GM12892 (cell line): ENCODE measurements at regions not wholly inside any gene's neighbourhood (a gene's known extent, or its start where the extent isn't known, plus 50 kb on each side); places are given as distances from the start of the nearest gene placed in this dataset.

Source experiments
- DNase-seq: peaks from one replicate; pipeline ENCODE4 v3.0.0; 2011; ENCODE audit not compliant: insufficient read length
- FAIRE-seq: peaks from 2 replicates; lab custom pipeline; 2011; peaks lifted over from hg19 to GRCh38; lab: Jason Lieb, UNC
- POLR2A ChIP-seq: IDR thresholded peaks from 2 replicates; pipeline ENCODE4 v1.6.1; 2011; ENCODE audit warnings: low read depth, low read length, control low read depth
- POLR2AphosphoS5 ChIP-seq: IDR thresholded peaks from 2 replicates; pipeline ENCODE4 v1.6.1; 2011; ENCODE audit warnings: low read depth, low read length, control low read depth
- TAF1 ChIP-seq: IDR thresholded peaks from 2 replicates; pipeline ENCODE4 v1.6.1; 2011; ENCODE audit warnings: low read depth, mild to moderate bottlenecking, control low read depth, low read length, borderline replicate concordance

DNA sequence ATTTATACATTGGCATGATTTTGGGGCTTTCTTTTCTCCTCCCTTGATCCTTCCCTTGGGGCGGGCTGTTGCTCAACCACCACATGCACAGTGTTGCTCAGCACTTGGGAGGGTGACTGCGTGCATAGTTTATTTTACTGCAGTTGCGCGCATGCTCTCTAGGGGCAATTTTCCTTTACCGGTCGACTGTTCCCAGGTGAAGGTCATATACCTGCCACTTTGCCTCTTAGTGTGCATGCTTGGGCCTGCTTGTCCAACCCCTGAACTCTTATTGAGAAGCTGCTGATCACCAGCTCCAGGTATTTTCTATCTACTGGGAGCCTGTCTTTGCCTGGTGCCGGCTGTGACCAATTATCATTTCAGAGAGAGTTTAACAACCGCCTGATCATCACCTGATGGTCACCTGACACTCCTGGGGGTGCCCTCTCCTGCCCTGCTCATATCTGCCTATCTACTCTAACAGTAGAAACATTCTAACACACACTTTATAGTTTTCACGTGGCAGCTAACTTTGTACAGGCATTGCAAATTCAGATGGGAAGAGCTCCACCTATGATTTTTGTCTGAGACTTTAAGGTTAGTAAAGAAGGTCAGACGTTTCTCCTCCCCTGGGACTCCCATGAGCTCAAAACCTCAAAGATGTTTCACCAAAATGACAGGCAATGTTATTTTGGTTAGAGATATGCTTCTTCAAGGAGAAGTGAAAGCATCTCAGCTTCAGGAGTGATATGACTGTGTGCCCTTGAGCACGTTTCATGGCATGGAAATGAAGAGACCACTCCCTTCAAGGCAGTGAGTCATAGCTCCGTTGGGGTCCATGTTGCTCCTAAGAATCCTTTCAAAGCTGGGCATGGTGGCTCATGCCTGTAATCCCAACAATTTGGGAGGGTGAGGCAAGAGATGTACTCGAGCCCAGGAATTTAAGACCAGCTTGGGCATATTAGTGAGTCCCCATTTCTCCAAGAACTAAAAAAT, 227.5 kb upstream of the MYLIP start:
- FAIRE-seq (peak; percentile 94), DNase-seq (peak; percentile 31)
- TF ChIP-seq POLR2A (no peak), POLR2AphosphoS5 (no peak; the same call in 1 of the 2 replicates), TAF1 (no peak; the same call in 1 of the 2 replicates)

DNA sequence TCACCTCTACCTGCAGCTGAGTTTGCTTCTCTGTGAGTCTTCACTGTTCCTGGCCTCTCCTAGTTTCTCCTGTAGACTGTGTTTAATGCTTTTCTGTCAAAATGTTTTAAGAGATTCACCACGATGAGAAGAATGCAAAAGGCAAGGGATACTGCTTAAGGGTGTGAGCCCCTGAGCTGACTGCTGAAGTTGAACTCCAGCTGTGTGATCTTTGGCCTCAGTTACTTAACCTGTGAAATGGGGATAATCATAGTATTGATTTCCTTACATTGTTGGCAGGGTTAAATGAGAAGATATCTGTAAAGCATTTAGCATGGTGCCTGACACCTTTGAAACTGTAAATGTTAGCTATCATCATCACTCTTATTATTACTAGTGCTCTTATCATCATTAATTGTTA, 230.2 kb upstream of the MYLIP start:
- FAIRE-seq, result no peak

DNA sequence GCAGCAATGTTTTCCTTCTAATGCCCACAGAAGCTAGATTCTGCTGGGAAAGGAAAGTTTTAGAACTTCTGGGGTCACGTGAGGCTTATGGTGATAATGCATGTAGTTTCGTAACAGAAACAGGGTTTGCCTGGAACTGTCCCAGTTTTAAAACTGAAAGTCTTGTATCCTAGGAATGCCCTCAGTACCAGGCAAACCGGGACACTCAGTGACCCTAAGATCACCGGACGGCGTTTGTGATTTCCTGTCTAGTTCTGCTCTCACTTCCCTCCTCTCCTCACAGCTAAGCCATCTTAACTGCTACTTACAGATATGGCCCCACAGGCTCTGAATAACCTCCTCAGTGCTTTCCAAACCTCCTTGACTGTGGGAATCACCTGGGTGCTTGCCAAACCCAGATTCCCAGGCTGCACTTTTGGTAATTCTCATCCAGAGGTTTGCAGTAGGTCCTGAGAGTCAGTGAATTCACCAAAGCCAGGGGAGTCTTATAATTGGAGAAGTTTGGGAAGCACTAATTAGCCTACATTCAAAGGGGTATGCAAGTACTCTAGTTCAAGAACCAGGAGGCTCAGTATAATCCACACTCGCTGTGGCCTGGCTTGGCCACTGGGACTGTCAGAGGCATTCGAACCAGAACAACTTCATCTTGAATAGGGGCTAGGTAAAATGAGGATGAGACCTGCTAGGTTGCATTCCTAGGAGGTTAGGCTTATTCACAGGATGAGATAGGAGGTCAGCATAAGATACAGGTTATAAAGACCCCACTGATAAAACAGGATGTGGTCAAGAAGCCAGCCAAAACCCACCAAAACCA, 231.6 kb upstream of the MYLIP start:
- FAIRE-seq, result peak; percentile 50
- TF ChIP-seq TAF1 (no peak), POLR2AphosphoS5 (no peak), POLR2A (no peak)
- DNase-seq, result no peak

More for the DNA sequence above, 230.2 kb upstream of the MYLIP start:
- no peak for DNase-seq
- TF ChIP-seq POLR2A (no peak), POLR2AphosphoS5 (no peak), TAF1 (no peak)

DNA sequence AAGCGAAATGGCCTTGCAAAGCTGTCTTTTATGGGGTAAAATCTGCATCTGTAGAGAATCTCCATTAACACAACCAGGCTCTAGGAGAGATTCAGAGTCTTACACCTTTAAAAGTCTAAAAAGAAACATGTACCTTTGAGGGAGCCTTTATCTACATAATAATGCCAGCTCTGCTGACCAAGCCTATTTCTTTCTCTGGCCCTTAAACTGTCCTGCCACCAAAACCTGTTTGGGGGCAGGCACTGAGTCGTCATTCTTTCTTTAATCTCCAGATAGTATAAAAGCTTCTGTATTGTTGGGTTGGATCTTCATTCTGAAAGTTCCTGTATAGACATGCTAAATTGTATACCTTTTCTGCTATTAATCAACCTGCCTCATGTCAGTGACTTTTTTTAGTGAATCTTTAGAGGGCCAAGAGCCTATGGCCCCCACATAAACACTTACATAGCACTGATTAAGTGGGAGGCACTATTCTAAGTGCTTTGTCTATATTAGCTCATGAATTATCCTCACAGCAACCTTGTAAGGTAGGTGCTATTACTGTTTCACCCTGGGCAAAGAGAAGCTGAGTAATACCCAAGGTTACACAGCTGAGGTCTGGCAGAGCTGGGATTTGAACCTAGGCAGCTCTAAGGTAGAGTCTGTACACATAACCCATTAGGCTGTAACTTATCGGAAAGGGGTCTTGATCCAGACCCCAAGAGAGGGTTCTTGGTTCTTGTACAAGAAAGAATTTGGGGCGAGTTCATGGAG, 232.3 kb upstream of the DTNBP1 start:
- TF ChIP-seq POLR2A (no peak), POLR2AphosphoS5 (no peak), TAF1 (no peak)
- DNase-seq (no peak), FAIRE-seq (no peak)

DNA sequence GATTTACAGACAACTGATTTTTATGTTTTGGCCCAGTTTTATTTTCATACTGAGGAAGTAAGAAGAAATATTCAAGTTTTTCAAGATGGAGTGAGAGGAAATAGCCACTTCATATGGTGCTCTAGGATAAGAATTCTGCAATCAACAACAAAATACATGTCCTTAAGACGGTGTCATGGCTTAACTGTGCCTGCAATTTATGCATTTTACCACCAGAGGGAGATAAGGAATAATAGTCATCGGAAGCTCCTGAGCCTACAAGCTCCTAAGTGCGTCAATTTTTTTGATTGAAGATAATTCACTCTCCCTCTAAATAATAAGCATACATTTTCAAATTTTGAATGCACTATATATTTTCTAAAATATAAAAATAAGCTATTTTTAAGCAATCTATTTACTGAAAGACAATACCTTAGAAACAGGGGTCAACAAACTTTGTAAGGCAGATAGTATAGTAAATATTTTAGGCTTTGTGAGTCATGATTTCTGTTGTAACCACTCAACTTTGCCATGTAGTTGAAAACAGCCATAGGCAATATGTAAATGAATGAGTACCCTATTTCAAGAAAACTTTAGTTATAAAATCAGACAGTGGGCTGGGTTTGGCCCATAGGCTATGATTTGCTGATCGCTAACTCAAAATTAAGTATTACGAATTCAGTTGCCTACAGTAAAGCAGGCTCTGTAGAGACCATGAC, 230.9 kb upstream of the DTNBP1 start:
- FAIRE-seq, result no peak
- TF ChIP-seq POLR2AphosphoS5 (no peak), TAF1 (no peak), POLR2A (no peak)
- no peak for DNase-seq

DNA sequence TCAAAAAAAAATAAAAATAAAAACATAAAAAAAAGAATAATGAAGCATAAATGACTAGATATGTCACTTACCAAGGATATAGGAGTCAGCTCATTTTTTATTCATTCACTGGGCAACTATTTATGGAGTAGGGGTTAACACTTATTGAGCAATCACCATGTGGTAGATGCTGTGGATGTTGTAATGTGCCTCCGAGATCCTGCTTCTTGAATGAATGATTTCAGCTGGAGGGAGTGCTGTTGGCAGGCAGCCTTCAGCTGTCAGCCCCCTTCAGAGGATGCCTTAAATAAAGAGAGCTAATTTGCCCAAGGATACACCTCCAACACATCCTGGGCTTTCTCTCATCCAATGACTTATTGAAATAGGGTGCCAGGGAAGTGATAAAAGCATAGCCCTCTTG, 229.5 kb upstream of the DTNBP1 start:
- FAIRE-seq (no peak), DNase-seq (no peak)
- TF ChIP-seq TAF1 (no peak), POLR2AphosphoS5 (no peak), POLR2A (no peak)

- no peak for FAIRE-seq
- no peak for DNase-seq
- TF ChIP-seq TAF1, result no peak
- no peak for TF ChIP-seq POLR2AphosphoS5
- no peak for TF ChIP-seq POLR2A
Observed at GRCh38 chr6:15888798-15889772, 226.3 kb upstream of the DTNBP1 start.

- peak; percentile 42 for FAIRE-seq
- TF ChIP-seq TAF1, result no peak
- TF ChIP-seq POLR2AphosphoS5, result no peak
- TF ChIP-seq POLR2A, result no peak
Observed at GRCh38 chr6:15887491-15888461, 224.9 kb upstream of the DTNBP1 start.

More at GRCh38 chr6:15887491-15888461, 224.9 kb upstream of the DTNBP1 start:
- DNase-seq, result no peak
